ENCODE measurements at regions not wholly inside any gene's neighbourhood (a gene's known extent, or its start where the extent isn't known, plus 50 kb on each side); places are given as distances from the start of the nearest gene placed in this dataset.

DNA sequence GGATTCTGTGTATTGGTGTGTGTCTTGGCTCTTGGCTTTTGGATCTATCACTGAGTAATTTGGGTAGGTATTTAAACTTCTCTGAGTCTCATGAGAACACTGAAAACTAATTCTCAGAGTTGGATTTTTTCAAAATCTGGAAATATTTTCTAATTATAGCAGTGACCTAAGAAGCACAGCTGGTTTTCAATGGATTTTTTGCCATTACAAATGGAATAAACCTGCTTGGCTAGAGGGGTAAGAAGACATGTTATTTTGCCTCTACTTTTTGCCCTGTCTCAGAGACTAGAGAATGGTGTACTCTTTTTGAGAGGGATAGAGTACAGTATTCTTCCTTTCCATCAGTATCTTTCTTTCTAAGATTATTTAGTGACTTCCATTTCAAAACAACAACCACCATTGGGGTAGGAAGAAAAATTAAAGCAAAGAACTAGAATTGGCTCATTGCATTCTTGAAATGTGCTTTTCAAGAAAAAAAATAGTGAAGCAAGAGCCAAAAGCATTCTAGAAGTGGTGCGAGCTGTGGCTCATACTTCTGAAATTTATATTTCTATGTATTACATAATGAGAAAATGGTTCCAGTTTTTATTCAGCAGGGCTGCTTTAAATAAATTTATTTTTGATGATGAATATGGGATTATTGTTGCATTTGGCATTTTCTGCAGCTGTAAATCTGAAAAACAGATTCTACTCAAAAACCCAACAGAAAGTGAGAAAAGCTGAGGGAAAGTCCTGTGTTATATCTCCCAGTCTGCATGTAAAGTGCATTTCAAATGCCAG is 850.2 kb upstream of the SLIT2 start:
- Histone ChIP-seq H3K9me1 (replicated peaks; ENCODE audit: control insufficient read depth, extremely low read depth, insufficient read depth, low read length) (no peaks in the 10 kb centered on the region), H3K36me3 (ENCODE audit: control insufficient read depth in 2 of 2, extremely low read depth in 1 of 2, insufficient read depth in 2 of 2, low read length in 2 of 2) (no peaks in the 10 kb centered on the region), H3K79me2 (ENCODE audit: control insufficient read depth, insufficient read depth, low read length) (no peaks in the 10 kb centered on the region), H2AFZ (ENCODE audit: low read depth, low read length) (no peak overlapping the region), H3K9me3 (replicated peaks; ENCODE audit: control insufficient read depth, insufficient read depth, low read length) (no peaks in the 10 kb centered on the region), H3K4me1 (ENCODE audit: control insufficient read depth, extremely low read depth, insufficient read depth, low read length) (peaks cover 4% of the 10 kb centered on the region), H3K27me3 (ENCODE audit: control insufficient read depth in 2 of 2, insufficient read depth in 2 of 2, low read length in 2 of 2) (no peaks in the 10 kb centered on the region), H3K4me2 (ENCODE audit: insufficient read depth, low read length) (no peak overlapping the region), H3K27ac (ENCODE audit: insufficient read depth, low read depth, low read length) (no peak overlapping the region), H4K20me1 (replicated peaks; ENCODE audit: control insufficient read depth, extremely low read depth, insufficient read depth, low read length) (no peaks in the 10 kb centered on the region), H3K9ac (replicated peaks; ENCODE audit: extremely low read depth, insufficient read depth, low read length) (no peak overlapping the region), H3K4me3 (replicated peaks in 1 of 3; ENCODE audit: insufficient read depth in 1 of 3, low read depth in 1 of 3, low read length in 3 of 3) (no peak overlapping the region)
- intact Hi-C loops (cut with micrococcal nuclease) (no loop called here), dilution Hi-C loops (cut with MboI; ENCODE audit: extremely low pct_ligation_motif_present, low sequenced_read_pairs) (no loop called here)
- no peak for DNase-seq (ENCODE audit: low read depth, low spot score)
- no TSS peak for BruUV-seq (replicated peaks)
- FAIRE-seq: no peak
- ChIA-PET POLR2A (no interaction called here), CTCF (no interaction called here)
- TF ChIP-seq GATA2 (IDR thresholded peaks at IDR 0.05; ENCODE audit: insufficient read depth, insufficient read length, low read depth, low read length) (no peak), POLR2AphosphoS5 (IDR thresholded peaks at IDR 0.05; ENCODE audit: insufficient read depth, low read depth, low read length) (no peak), EZH2 (IDR thresholded peaks at IDR 0.05; ENCODE audit: borderline replicate concordance, low read depth, low read length, severe bottlenecking) (no peak), JUN (IDR thresholded peaks at IDR 0.05; ENCODE audit: borderline replicate concordance, insufficient read depth, insufficient read length, low read depth) (no peak), FOS (IDR thresholded peaks at IDR 0.05; ENCODE audit: borderline replicate concordance, insufficient read depth, low read length) (no peak), POLR2A (IDR thresholded peaks at IDR 0.05; ENCODE audit: low read depth, low read length) (no peak), MYC (IDR thresholded peaks at IDR 0.05; ENCODE audit: low read depth, low read length) (no peak)
- TF ChIP-seq, protein P1, sequence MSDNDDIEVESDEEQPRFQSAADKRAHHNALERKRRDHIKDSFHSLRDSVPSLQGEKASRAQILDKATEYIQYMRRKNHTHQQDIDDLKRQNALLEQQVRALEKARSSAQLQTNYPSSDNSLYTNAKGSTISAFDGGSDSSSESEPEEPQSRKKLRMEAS (IDR thresholded peaks at IDR 0.05; ENCODE audit: insufficient read depth, insufficient read length): no peak
- TF ChIP-seq, protein P2, sequence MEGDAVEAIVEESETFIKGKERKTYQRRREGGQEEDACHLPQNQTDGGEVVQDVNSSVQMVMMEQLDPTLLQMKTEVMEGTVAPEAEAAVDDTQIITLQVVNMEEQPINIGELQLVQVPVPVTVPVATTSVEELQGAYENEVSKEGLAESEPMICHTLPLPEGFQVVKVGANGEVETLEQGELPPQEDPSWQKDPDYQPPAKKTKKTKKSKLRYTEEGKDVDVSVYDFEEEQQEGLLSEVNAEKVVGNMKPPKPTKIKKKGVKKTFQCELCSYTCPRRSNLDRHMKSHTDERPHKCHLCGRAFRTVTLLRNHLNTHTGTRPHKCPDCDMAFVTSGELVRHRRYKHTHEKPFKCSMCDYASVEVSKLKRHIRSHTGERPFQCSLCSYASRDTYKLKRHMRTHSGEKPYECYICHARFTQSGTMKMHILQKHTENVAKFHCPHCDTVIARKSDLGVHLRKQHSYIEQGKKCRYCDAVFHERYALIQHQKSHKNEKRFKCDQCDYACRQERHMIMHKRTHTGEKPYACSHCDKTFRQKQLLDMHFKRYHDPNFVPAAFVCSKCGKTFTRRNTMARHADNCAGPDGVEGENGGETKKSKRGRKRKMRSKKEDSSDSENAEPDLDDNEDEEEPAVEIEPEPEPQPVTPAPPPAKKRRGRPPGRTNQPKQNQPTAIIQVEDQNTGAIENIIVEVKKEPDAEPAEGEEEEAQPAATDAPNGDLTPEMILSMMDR (IDR thresholded peaks at IDR 0.05; ENCODE audit: extremely low read depth in 1 of 2, insufficient read depth in 1 of 2, low read depth in 1 of 2, low read length in 2 of 2): no peak

Measured in endothelial cell of umbilical vein (primary cell).